ENCODE measurements at regions not wholly inside any gene's neighbourhood (a gene's known extent, or its start where the extent isn't known, plus 50 kb on each side); places are given as distances from the start of the nearest gene placed in this dataset.

- no peak for DNase-seq
- no peak overlapping the region for H3K4me3 ChIP-seq (ENCODE audit: low read length in 3 of 3)
- peaks cover 0 to 6% (median 0%) of the 10 kb centered on the region in 3 donors for H3K9me3 ChIP-seq (ENCODE audit: control insufficient read depth in 2 of 3, insufficient read depth in 1 of 3, low read length in 3 of 3)
- H3K36me3 ChIP-seq (ENCODE audit: control insufficient read depth in 2 of 3, insufficient read depth in 3 of 3, low read length in 3 of 3): no peaks in the 10 kb centered on the region
- no peak for FAIRE-seq
- intact Hi-C loops (cut with DNase I): no loop called here
- no peak for TF ChIP-seq CTCF (IDR thresholded peaks at IDR 0.05; ENCODE audit: borderline replicate concordance, extremely low read depth, insufficient read depth)
- H3K9ac ChIP-seq (ENCODE audit: low read length in 3 of 3): no peak overlapping the region
- no peaks in the 10 kb centered on the region for H3K27me3 ChIP-seq (ENCODE audit: control insufficient read depth, insufficient read depth, low read length)
- H3K4me1 ChIP-seq (ENCODE audit: control insufficient read depth in 2 of 3, insufficient read depth in 2 of 3, low read depth in 1 of 3, low read length in 3 of 3): no peaks in the 10 kb centered on the region
- no peak overlapping the region for H3K27ac ChIP-seq (ENCODE audit: low read depth in 2 of 2, low read length in 2 of 2)
Measured at GRCh38 chr5:5626412-5626811, 203.9 kb downstream of the ICE1 start.

GRCh38 chr5:5625491-5625890 lies 203.0 kb downstream of the ICE1 start:
- Histone ChIP-seq H3K4me1 (ENCODE audit: control insufficient read depth in 2 of 3, insufficient read depth in 2 of 3, low read depth in 1 of 3, low read length in 3 of 3) (no peaks in the 10 kb centered on the region), H3K4me3 (ENCODE audit: low read length in 3 of 3) (no peak overlapping the region), H3K9me3 (ENCODE audit: control insufficient read depth in 2 of 3, insufficient read depth in 1 of 3, low read length in 3 of 3) (peaks cover 0 to 6% (median 0%) of the 10 kb centered on the region in 3 donors), H3K27me3 (ENCODE audit: control insufficient read depth, insufficient read depth, low read length) (no peaks in the 10 kb centered on the region), H3K9ac (ENCODE audit: low read length in 3 of 3) (no peak overlapping the region), H3K27ac (ENCODE audit: low read depth in 2 of 2, low read length in 2 of 2) (no peak overlapping the region), H3K36me3 (ENCODE audit: control insufficient read depth in 2 of 3, insufficient read depth in 3 of 3, low read length in 3 of 3) (no peaks in the 10 kb centered on the region)
- DNase-seq (no peak), FAIRE-seq (no peak)
- intact Hi-C loops (cut with DNase I): no loop called here
- TF ChIP-seq CTCF (IDR thresholded peaks at IDR 0.05; ENCODE audit: borderline replicate concordance, extremely low read depth, insufficient read depth): no peak

GRCh38 chr5:5623397-5623796 lies 200.9 kb downstream of the ICE1 start:
- FAIRE-seq (no peak), DNase-seq (no peak)
- Histone ChIP-seq H3K4me3 (ENCODE audit: low read length in 3 of 3) (no peak overlapping the region), H3K9ac (ENCODE audit: low read length in 3 of 3) (no peak overlapping the region), H3K27me3 (ENCODE audit: control insufficient read depth, insufficient read depth, low read length) (no peaks in the 10 kb centered on the region), H3K9me3 (ENCODE audit: control insufficient read depth in 2 of 3, insufficient read depth in 1 of 3, low read length in 3 of 3) (peaks cover 0 to 6% (median 0%) of the 10 kb centered on the region in 3 donors), H3K36me3 (ENCODE audit: control insufficient read depth in 2 of 3, insufficient read depth in 3 of 3, low read length in 3 of 3) (no peaks in the 10 kb centered on the region), H3K27ac (ENCODE audit: low read depth in 2 of 2, low read length in 2 of 2) (no peak overlapping the region), H3K4me1 (ENCODE audit: control insufficient read depth in 2 of 3, insufficient read depth in 2 of 3, low read depth in 1 of 3, low read length in 3 of 3) (no peaks in the 10 kb centered on the region)
- TF ChIP-seq CTCF (IDR thresholded peaks at IDR 0.05; ENCODE audit: borderline replicate concordance, extremely low read depth, insufficient read depth): no peak
- intact Hi-C loops (cut with DNase I): no loop called here

- TF ChIP-seq CTCF (IDR thresholded peaks at IDR 0.05; ENCODE audit: borderline replicate concordance, extremely low read depth, insufficient read depth): no peak
- peaks cover 0 to 6% (median 0%) of the 10 kb centered on the region in 3 donors for H3K9me3 ChIP-seq (ENCODE audit: control insufficient read depth in 2 of 3, insufficient read depth in 1 of 3, low read length in 3 of 3)
- no peak for FAIRE-seq
- no peak overlapping the region for H3K27ac ChIP-seq (ENCODE audit: low read depth in 2 of 2, low read length in 2 of 2)
- no peaks in the 10 kb centered on the region for H3K4me1 ChIP-seq (ENCODE audit: control insufficient read depth in 2 of 3, insufficient read depth in 2 of 3, low read depth in 1 of 3, low read length in 3 of 3)
- no peak overlapping the region for H3K9ac ChIP-seq (ENCODE audit: low read length in 3 of 3)
- H3K4me3 ChIP-seq (ENCODE audit: low read length in 3 of 3): no peak overlapping the region
- H3K27me3 ChIP-seq (ENCODE audit: control insufficient read depth, insufficient read depth, low read length): no peaks in the 10 kb centered on the region
- H3K36me3 ChIP-seq (ENCODE audit: control insufficient read depth in 2 of 3, insufficient read depth in 3 of 3, low read length in 3 of 3): no peaks in the 10 kb centered on the region
- DNase-seq: no peak
- intact Hi-C loops (cut with DNase I): no loop called here
Measured at GRCh38 chr5:5622806-5623205, 200.3 kb downstream of the ICE1 start.
